SK-N-SH treated with all-trans-retinoic acid at 6 μM for 48 hours (cell line): ENCODE measurements at regions not wholly inside any gene's neighbourhood (a gene's known extent, or its start where the extent isn't known, plus 50 kb on each side); places are given as distances from the start of the nearest gene placed in this dataset.
A peak's percentile ranks its signal among the peaks of the same experiment; 100 is the strongest.

Experiments
- ATAC-seq: fragments of 200-7000 bp; cut with Tn5 transposase; 3 replicates; pipeline ENCODE4 v1.9.1; 2020; ENCODE audit warnings: mild to moderate bottlenecking, moderate library complexity
- ARNTL ChIP-seq: fragments of 450-650 bp; formaldehyde crosslinking; IDR thresholded peaks from 2 replicates; pipeline ENCODE4 v1.5.0; 2020; ENCODE audit warnings: low read depth, mild to moderate bottlenecking, moderate library complexity, borderline replicate concordance
- GLIS3 ChIP-seq: fragments of 250-450 bp; sonication (Bioruptor Pico); IDR thresholded peaks from 2 replicates; pipeline ENCODE4 v1.5.0; 2020; ENCODE audit warnings: mild to moderate bottlenecking, moderate library complexity
- ISL1 ChIP-seq: fragments of 250-450 bp; sonication (Bioruptor Pico); IDR thresholded peaks from 2 replicates; pipeline ENCODE4 v2.1.2; 2022; ENCODE audit warnings: mild to moderate bottlenecking, moderate library complexity
- OSR1 ChIP-seq: fragments of 250-450 bp; sonication (Bioruptor Pico); IDR thresholded peaks from 2 replicates; pipeline ENCODE4 v1.8.0; 2022; ENCODE audit warnings: moderate library complexity, mild to moderate bottlenecking, inconsistent platforms
- PPARA ChIP-seq: fragments of 250-450 bp; sonication (Bioruptor Pico); IDR thresholded peaks from 2 replicates; pipeline ENCODE4 v1.5.0; 2020; ENCODE audit warnings: mild to moderate bottlenecking, borderline replicate concordance
- RARB ChIP-seq: fragments of 250-450 bp; sonication (Bioruptor Pico); IDR thresholded peaks from 2 replicates; pipeline ENCODE4 v1.8.0; 2021; ENCODE audit warnings: mild to moderate bottlenecking, moderate library complexity
- TCF4 ChIP-seq: fragments of 250-450 bp; sonication (Bioruptor Pico); IDR thresholded peaks from 2 replicates; pipeline ENCODE4 v1.8.0; 2021; ENCODE audit warnings: mild to moderate bottlenecking, moderate library complexity, borderline replicate concordance
- TOX ChIP-seq: fragments of 250-450 bp; sonication (Bioruptor Pico); IDR thresholded peaks from 2 replicates; pipeline ENCODE4 v1.8.0; 2021; ENCODE audit warnings: mild to moderate bottlenecking, moderate library complexity, borderline replicate concordance
- ZC3H10 ChIP-seq: fragments of 250-450 bp; sonication (Bioruptor Pico); IDR thresholded peaks from 2 replicates; pipeline ENCODE4 v1.5.1; 2021; ENCODE audit warnings: mild to moderate bottlenecking, moderate library complexity
- ZFP3 ChIP-seq: fragments of 250-450 bp; sonication (Bioruptor Pico); IDR thresholded peaks from 2 replicates; pipeline ENCODE4 v1.5.0; 2020; ENCODE audit warnings: mild to moderate bottlenecking, moderate library complexity
- ZNF565 ChIP-seq: fragments of 450-650 bp; formaldehyde crosslinking; conservative IDR thresholded peaks from 2 replicates; pipeline ENCODE4 v1.5.0; 2020; ENCODE audit warnings: low read depth, mild to moderate bottlenecking, moderate library complexity
- TF ChIP-seq, protein P1 (sequence below): fragments of 250-450 bp; sonication (Bioruptor Pico); IDR thresholded peaks from 2 replicates; pipeline ENCODE4 v1.5.0; 2020; ENCODE audit warnings: mild to moderate bottlenecking, moderate library complexity
- TF ChIP-seq, protein P2 (sequence below): fragments of 250-450 bp; sonication (Bioruptor Pico); IDR thresholded peaks from 2 replicates; pipeline ENCODE4 v1.8.0; 2021; ENCODE audit warnings: low read depth, mild to moderate bottlenecking, moderate library complexity, borderline replicate concordance
- TF ChIP-seq, protein P3 (sequence below): fragments of 250-450 bp; sonication (Bioruptor Pico); IDR thresholded peaks from 2 replicates; pipeline ENCODE4 v1.5.1; 2021; ENCODE audit warnings: mild to moderate bottlenecking, moderate library complexity
- TF ChIP-seq, protein P4 (sequence below): fragments of 250-450 bp; sonication (Bioruptor Pico); IDR thresholded peaks from 2 replicates; pipeline ENCODE4 v1.5.1; 2020; ENCODE audit warnings: low read depth, mild to moderate bottlenecking, moderate library complexity

DNA sequence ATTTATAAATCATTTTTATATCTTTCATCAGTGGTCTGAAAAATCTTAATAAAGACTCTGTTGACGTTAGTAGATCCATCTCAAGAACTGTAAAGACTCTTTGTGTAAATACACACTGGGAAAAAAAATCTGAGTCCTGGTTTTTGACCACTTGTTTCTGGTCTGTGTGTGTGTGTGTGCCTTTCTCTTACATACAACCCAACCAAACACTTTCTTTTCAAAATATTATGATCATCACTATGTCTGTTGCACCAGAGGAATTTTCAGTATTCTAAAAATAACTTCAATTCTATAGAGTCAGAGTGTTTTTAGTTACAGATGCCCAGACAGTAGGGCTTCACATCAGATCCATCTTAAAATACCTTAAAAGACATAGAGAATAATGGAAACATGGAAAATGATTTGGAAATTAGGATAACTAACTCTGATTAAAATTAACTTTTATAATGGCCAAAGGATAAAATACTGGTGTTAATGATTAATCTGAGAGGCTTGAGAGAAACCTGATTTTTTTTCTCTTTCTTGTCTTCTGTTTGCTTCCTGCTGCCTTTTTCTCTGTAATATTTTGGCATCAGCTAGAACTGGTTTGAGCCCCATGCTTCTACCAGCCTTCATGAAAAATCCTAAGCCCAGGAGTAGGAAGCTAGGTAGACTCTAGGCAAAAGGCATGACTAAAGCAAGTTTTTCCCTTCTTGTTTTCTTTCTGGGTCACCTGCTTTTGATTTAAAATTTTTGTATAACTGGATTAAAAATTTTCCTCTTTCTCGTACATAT lies 99.7 kb downstream of the ATXN3L start:
- peak; percentile 19 for ATAC-seq
- TF ChIP-seq, protein P1, sequence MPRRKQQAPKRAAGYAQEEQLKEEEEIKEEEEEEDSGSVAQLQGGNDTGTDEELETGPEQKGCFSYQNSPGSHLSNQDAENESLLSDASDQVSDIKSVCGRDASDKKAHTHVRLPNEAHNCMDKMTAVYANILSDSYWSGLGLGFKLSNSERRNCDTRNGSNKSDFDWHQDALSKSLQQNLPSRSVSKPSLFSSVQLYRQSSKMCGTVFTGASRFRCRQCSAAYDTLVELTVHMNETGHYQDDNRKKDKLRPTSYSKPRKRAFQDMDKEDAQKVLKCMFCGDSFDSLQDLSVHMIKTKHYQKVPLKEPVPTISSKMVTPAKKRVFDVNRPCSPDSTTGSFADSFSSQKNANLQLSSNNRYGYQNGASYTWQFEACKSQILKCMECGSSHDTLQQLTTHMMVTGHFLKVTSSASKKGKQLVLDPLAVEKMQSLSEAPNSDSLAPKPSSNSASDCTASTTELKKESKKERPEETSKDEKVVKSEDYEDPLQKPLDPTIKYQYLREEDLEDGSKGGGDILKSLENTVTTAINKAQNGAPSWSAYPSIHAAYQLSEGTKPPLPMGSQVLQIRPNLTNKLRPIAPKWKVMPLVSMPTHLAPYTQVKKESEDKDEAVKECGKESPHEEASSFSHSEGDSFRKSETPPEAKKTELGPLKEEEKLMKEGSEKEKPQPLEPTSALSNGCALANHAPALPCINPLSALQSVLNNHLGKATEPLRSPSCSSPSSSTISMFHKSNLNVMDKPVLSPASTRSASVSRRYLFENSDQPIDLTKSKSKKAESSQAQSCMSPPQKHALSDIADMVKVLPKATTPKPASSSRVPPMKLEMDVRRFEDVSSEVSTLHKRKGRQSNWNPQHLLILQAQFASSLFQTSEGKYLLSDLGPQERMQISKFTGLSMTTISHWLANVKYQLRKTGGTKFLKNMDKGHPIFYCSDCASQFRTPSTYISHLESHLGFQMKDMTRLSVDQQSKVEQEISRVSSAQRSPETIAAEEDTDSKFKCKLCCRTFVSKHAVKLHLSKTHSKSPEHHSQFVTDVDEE (CRISPR knock-in tag): no peak
- TF ChIP-seq, protein P2, sequence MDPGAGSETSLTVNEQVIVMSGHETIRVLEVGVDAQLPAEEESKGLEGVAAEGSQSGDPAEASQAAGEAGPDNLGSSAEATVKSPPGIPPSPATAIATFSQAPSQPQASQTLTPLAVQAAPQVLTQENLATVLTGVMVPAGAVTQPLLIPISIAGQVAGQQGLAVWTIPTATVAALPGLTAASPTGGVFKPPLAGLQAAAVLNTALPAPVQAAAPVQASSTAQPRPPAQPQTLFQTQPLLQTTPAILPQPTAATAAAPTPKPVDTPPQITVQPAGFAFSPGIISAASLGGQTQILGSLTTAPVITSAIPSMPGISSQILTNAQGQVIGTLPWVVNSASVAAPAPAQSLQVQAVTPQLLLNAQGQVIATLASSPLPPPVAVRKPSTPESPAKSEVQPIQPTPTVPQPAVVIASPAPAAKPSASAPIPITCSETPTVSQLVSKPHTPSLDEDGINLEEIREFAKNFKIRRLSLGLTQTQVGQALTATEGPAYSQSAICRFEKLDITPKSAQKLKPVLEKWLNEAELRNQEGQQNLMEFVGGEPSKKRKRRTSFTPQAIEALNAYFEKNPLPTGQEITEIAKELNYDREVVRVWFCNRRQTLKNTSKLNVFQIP (CRISPR knock-in tag): no peak
- TF ChIP-seq, protein P3, sequence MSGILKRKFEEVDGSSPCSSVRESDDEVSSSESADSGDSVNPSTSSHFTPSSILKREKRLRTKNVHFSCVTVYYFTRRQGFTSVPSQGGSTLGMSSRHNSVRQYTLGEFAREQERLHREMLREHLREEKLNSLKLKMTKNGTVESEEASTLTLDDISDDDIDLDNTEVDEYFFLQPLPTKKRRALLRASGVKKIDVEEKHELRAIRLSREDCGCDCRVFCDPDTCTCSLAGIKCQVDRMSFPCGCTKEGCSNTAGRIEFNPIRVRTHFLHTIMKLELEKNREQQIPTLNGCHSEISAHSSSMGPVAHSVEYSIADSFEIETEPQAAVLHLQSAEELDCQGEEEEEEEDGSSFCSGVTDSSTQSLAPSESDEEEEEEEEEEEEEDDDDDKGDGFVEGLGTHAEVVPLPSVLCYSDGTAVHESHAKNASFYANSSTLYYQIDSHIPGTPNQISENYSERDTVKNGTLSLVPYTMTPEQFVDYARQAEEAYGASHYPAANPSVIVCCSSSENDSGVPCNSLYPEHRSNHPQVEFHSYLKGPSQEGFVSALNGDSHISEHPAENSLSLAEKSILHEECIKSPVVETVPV (CRISPR knock-in tag): no peak
- TF ChIP-seq ARNTL: no peak
- TF ChIP-seq ISL1 (CRISPR knock-in tag): peak; percentile 87

DNA sequence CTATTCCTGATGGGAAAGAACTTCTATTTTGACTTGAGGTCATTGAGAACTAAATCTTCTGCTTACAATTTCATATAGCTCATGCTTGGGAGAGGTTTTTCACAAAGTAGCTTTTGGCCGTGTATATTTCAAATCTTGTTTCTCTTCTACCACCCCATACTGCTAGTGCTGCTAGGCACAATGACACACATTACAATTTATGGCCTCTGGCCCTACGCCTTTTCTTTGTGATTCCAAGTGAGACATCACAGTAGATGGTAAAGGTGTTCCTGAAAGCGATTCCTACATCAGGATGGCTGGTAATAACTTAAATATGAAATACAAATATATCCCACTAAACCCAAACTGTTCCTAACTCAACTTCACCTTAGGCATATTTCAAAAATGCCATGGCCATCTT lies 101.1 kb downstream of the ATXN3L start:
- no peak for ATAC-seq
- TF ChIP-seq, protein P1 (CRISPR knock-in tag): no peak
- TF ChIP-seq ISL1 (CRISPR knock-in tag): no peak
- TF ChIP-seq, protein P2 (CRISPR knock-in tag): no peak
- no peak for TF ChIP-seq PPARA (CRISPR knock-in tag)
- TF ChIP-seq TCF4 (CRISPR knock-in tag): no peak
- TF ChIP-seq TOX (CRISPR knock-in tag): no peak
- TF ChIP-seq ZC3H10: no peak
- no peak for TF ChIP-seq GLIS3 (CRISPR knock-in tag)

GRCh38 chrX:13216139-13216538 lies 103.7 kb downstream of the ATXN3L start:
- no peak for TF ChIP-seq RARB (CRISPR knock-in tag)
- TF ChIP-seq, protein P2 (CRISPR knock-in tag): no peak
- TF ChIP-seq, all 23 proteins: peak for 0
- peak; percentile 65 for ATAC-seq

DNA sequence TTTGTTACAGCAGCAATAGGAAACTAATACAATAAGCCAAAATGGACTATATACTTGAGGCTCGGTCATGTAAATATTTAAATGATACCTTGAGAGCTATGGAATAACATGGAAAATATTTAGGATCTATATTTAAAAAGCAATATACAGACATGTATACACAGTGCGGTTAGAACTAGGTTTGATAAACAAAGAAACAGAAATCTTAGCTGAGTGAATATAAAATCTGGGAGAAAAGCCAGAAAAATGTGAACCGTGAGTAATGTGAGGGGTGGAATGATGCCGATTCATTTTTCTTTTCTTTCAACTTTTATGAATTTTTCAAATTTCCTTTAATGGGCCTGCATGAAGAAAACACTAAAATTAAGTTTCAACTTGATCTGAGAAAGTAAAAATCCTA lies 104.1 kb downstream of the ATXN3L start:
- TF ChIP-seq OSR1 (CRISPR knock-in tag) (no peak), ZNF565 (CRISPR knock-in tag) (no peak), PPARA (CRISPR knock-in tag) (no peak), TCF4 (CRISPR knock-in tag) (no peak), ZFP3 (no peak), RARB (CRISPR knock-in tag) (no peak)
- TF ChIP-seq, protein P4, sequence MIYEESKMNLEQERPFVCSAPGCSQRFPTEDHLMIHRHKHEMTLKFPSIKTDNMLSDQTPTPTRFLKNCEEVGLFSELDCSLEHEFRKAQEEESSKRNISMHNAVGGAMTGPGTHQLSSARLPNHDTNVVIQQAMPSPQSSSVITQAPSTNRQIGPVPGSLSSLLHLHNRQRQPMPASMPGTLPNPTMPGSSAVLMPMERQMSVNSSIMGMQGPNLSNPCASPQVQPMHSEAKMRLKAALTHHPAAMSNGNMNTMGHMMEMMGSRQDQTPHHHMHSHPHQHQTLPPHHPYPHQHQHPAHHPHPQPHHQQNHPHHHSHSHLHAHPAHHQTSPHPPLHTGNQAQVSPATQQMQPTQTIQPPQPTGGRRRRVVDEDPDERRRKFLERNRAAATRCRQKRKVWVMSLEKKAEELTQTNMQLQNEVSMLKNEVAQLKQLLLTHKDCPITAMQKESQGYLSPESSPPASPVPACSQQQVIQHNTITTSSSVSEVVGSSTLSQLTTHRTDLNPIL (CRISPR knock-in tag): no peak
- TF ChIP-seq, protein P3 (CRISPR knock-in tag): no peak
- TF ChIP-seq, protein P2 (CRISPR knock-in tag): no peak
- peak; percentile 50 for ATAC-seq
